Neural cell (in vitro differentiated cells): ENCODE measurements at regions not wholly inside any gene's neighbourhood (a gene's known extent, or its start where the extent isn't known, plus 50 kb on each side); places are given as distances from the start of the nearest gene placed in this dataset.

ENCODE experiments used
- EZH2 ChIP-seq: fragments of 200-600, 300-800 bp; shearing (Covaris generic), sonication (generic); IDR thresholded peaks from 2 replicates; pipeline ENCODE4 v1.6.1; 2014; ENCODE audit warnings: antibody characterized with exemption, low read length, borderline replicate concordance, mild to moderate bottlenecking; ENCODE audit not compliant: insufficient read depth, poor library complexity, severe bottlenecking
- POLR2AphosphoS5 ChIP-seq: IDR thresholded peaks from 2 replicates; pipeline ENCODE4 v1.6.1; 2012
- TF ChIP-seq, protein P1 (sequence below): fragments of 450-650 bp; IDR thresholded peaks from 2 replicates; pipeline ENCODE4 v1.5.1; 2014; ENCODE audit warnings: antibody characterized with exemption, mild to moderate bottlenecking, moderate library complexity; ENCODE audit not compliant: poor library complexity, severe bottlenecking
- TF ChIP-seq, protein P2 (sequence below): IDR thresholded peaks from 2 replicates; pipeline ENCODE4 v1.6.1; 2012; ENCODE audit warnings: borderline replicate concordance

DNA sequence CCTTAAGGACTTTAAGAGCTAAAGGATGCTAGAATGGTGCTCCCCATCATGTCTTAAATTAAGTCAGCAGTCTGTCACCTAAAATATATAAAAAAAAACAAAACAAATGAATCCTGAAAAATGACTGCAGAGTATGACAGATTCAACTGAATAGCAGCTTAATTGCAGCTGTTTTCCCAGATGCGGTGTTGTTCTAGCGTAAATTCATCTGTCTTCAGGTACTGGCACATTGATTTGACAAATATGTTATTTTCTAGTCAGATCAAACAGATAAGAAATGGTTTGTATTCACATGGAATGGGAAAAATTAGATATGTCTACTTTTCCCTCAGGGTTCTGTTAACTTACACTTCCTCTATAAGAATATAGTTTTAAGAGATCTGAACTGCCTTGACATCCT lies 211.7 kb downstream of the NAF1 start:
- no peak for TF ChIP-seq EZH2
- TF ChIP-seq, protein P1, sequence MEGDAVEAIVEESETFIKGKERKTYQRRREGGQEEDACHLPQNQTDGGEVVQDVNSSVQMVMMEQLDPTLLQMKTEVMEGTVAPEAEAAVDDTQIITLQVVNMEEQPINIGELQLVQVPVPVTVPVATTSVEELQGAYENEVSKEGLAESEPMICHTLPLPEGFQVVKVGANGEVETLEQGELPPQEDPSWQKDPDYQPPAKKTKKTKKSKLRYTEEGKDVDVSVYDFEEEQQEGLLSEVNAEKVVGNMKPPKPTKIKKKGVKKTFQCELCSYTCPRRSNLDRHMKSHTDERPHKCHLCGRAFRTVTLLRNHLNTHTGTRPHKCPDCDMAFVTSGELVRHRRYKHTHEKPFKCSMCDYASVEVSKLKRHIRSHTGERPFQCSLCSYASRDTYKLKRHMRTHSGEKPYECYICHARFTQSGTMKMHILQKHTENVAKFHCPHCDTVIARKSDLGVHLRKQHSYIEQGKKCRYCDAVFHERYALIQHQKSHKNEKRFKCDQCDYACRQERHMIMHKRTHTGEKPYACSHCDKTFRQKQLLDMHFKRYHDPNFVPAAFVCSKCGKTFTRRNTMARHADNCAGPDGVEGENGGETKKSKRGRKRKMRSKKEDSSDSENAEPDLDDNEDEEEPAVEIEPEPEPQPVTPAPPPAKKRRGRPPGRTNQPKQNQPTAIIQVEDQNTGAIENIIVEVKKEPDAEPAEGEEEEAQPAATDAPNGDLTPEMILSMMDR, result no peak
- TF ChIP-seq POLR2AphosphoS5, result peak; percentile 89
- TF ChIP-seq, protein P2, sequence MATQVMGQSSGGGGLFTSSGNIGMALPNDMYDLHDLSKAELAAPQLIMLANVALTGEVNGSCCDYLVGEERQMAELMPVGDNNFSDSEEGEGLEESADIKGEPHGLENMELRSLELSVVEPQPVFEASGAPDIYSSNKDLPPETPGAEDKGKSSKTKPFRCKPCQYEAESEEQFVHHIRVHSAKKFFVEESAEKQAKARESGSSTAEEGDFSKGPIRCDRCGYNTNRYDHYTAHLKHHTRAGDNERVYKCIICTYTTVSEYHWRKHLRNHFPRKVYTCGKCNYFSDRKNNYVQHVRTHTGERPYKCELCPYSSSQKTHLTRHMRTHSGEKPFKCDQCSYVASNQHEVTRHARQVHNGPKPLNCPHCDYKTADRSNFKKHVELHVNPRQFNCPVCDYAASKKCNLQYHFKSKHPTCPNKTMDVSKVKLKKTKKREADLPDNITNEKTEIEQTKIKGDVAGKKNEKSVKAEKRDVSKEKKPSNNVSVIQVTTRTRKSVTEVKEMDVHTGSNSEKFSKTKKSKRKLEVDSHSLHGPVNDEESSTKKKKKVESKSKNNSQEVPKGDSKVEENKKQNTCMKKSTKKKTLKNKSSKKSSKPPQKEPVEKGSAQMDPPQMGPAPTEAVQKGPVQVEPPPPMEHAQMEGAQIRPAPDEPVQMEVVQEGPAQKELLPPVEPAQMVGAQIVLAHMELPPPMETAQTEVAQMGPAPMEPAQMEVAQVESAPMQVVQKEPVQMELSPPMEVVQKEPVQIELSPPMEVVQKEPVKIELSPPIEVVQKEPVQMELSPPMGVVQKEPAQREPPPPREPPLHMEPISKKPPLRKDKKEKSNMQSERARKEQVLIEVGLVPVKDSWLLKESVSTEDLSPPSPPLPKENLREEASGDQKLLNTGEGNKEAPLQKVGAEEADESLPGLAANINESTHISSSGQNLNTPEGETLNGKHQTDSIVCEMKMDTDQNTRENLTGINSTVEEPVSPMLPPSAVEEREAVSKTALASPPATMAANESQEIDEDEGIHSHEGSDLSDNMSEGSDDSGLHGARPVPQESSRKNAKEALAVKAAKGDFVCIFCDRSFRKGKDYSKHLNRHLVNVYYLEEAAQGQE, result peak; percentile 76
